Body of pancreas (tissue), 4 donors: ENCODE measurements at regions not wholly inside any gene's neighbourhood (a gene's known extent, or its start where the extent isn't known, plus 50 kb on each side); places are given as distances from the start of the nearest gene placed in this dataset.
A peak's percentile ranks its signal among the peaks of the same experiment; 100 is the strongest.

Experiments used
- ATAC-seq: fragments of 150-250 bp; one replicate; pipeline ENCODE4 v1.9.1; 2016
- DNase-seq, 4 donors: peaks; one replicate each; pipeline ENCODE4 v3.0.0-alpha.2; 2019
- H3K27ac ChIP-seq, 4 donors: fragments of 200-600 bp; sonication (generic); 1 replicate in 3 of 4; 2 replicates in 1 of 4; pipeline versions ENCODE4 v1.5.1 to v1.6.1; 2016 to 2019; ENCODE audit warnings: mild to moderate bottlenecking in 1 of 4, mixed read lengths in 1 of 4, moderate library complexity in 1 of 4
- H3K27me3 ChIP-seq, 2 donors: fragments of 200-600 bp; sonication (generic); one replicate each; pipeline ENCODE4 v1.6.0; 2016; ENCODE audit warnings: mild to moderate bottlenecking in 1 of 2
- H3K36me3 ChIP-seq, 2 donors: fragments of 200-600 bp; sonication (generic); replicated peaks in 1 of 2; 2 replicates each; pipeline ENCODE4 v1.5.1; 2016; ENCODE audit warnings: low read depth in 2 of 2; ENCODE audit not compliant: insufficient read depth in 1 of 2
- H3K4me1 ChIP-seq: fragments of 200-600 bp; sonication (generic); one replicate; pipeline ENCODE4 v1.6.0; 2016
- H3K4me3 ChIP-seq, 2 donors: fragments of 200-600 bp; sonication (generic); 1 replicate in 1 of 2; 2 replicates in 1 of 2; pipeline ENCODE4 v1.5.1; 2016 to 2019
- H3K9me3 ChIP-seq, 3 donors: fragments of 200-600 bp; sonication (generic); 1 replicate in 2 of 3; 2 replicates in 1 of 3; pipeline ENCODE4 v1.5.1; 2016
- POLR2A ChIP-seq, 3 donors: fragments of 450-650 bp; IDR thresholded peaks; one replicate each; pipeline ENCODE4 v1.6.1; 2016; ENCODE audit warnings: antibody characterized with exemption in 3 of 3, mild to moderate bottlenecking in 2 of 3
- WGBS, 2 donors: methylation state at CpG; one replicate each; pipeline ENCODE4 v1.1.5; 2017; 5-methylcytosine and 5-hydroxymethylcytosine counted together
- intact Hi-C: fragments of 100-400 bp; cut with DNase I; formaldehyde crosslinking; loops from one replicate; pipeline ENCODE4 v1.15.1; 2023
- TF ChIP-seq, protein P1 (sequence below), 7 experiments: fragments of 450-650 bp in 4 of 7; fragments of 200-600 bp in 3 of 7; sonication (generic) in 3 of 7; IDR thresholded peaks; one replicate each; pipeline ENCODE4 v1.5.1; 2016 to 2019; ENCODE audit warnings: antibody characterized with exemption in 7 of 7

DNA sequence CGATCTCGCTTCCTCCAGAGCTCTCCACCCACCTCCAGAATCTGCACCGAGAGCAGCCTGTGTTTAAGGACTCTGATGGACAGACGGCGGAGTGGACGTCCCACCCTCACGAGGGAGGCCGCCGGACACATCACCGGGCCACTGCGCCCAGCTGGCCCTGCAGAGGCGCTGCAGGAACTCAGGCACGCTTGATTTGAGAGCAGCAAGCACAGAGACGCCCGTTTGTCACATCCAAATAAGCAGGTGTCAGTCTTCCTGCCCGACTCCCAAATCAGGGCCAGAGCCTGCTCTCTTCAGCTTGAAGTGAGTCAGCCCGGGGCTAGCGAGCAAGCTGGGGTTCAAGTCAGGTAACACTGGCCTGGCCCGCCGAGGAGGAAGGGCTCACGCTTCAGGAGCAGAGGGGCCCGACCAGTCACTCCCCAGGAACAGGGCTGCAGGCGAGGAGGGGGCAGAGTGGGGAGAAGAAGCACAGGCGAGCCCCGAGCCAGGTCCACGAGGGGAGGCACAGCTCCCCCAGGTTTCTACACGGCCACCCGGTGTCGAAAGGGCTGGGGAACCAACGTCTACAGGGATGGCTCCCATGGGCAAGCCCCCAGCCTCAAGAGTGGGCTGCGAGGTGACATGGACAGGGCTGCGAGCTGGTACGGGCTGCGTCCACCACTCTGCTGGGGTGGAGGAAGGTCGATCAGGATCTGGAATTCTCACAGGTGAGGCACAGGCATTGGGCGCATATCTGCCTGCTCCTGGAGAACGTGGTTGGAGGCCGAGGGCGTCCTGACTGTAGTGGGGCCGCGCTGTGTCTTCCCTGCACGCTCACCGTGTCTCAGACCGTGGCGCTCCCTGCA is 52.5 kb upstream of the CTDP1 start:
- Histone ChIP-seq H3K36me3 (no peaks in the 10 kb centered on the region), H3K27me3 (no peaks in the 10 kb centered on the region), H3K9me3 (no peaks in the 10 kb centered on the region), H3K4me1 (no peaks in the 10 kb centered on the region), H3K27ac (no peak overlapping the region), H3K4me3 (no peak overlapping the region)
- WGBS, 2 donors: 61 to 66% methylated on average over 18 to 45 of the region's 45 CpGs
- DNase-seq: peak in 2 of 4 donors; percentile 4 to 7
- no peak for TF ChIP-seq POLR2A (IDR thresholded peaks at IDR 0.05)
- TF ChIP-seq, protein P1, sequence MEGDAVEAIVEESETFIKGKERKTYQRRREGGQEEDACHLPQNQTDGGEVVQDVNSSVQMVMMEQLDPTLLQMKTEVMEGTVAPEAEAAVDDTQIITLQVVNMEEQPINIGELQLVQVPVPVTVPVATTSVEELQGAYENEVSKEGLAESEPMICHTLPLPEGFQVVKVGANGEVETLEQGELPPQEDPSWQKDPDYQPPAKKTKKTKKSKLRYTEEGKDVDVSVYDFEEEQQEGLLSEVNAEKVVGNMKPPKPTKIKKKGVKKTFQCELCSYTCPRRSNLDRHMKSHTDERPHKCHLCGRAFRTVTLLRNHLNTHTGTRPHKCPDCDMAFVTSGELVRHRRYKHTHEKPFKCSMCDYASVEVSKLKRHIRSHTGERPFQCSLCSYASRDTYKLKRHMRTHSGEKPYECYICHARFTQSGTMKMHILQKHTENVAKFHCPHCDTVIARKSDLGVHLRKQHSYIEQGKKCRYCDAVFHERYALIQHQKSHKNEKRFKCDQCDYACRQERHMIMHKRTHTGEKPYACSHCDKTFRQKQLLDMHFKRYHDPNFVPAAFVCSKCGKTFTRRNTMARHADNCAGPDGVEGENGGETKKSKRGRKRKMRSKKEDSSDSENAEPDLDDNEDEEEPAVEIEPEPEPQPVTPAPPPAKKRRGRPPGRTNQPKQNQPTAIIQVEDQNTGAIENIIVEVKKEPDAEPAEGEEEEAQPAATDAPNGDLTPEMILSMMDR (IDR thresholded peaks at IDR 0.05): no peak
- ATAC-seq: peak; percentile 18
- intact Hi-C loops: no loop called here

DNA sequence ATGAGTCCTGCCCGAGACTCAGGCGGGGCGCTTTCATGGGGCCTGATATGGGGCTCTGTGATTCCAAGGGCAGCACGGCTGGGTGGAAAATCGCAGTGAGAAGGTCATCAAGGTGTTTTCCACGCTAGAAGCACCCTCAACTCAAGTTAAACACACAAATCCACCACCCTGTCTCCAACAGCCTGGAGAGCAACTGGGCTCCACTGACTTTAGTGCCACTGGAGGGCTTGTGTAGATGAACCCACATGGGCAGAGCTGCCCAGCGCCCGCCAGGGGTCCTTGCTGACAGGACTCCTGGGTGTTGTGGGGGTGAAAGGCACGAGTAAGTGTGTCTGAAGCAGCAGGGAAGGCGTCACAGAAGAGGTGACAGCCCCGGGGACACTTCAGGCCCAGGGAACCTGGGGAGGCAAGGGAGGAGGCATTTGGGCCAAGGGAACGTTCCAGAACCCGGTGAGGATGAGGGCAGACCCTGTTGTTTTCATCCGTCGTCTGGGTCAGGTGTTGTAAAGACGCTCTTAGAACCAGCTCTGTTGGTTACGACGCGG is 51.8 kb upstream of the CTDP1 start:
- no peaks in the 10 kb centered on the region for H3K4me1 ChIP-seq
- no peak for DNase-seq

GRCh38 chr18:79628416-79629248 is 51.0 kb upstream of the CTDP1 start:
- H3K9me3 ChIP-seq: no peaks in the 10 kb centered on the region
- TF ChIP-seq, protein P1 (IDR thresholded peaks at IDR 0.05): no peak
- no peak for TF ChIP-seq POLR2A (IDR thresholded peaks at IDR 0.05)
- no peaks in the 10 kb centered on the region for H3K27me3 ChIP-seq
- H3K36me3 ChIP-seq: no peaks in the 10 kb centered on the region
- DNase-seq (no peak), ATAC-seq (no peak)
- intact Hi-C loops: no loop called here
- no peaks in the 10 kb centered on the region for H3K4me1 ChIP-seq
- no peak overlapping the region for H3K4me3 ChIP-seq
- WGBS, 2 donors: 62% methylated on average over 29 to 30 of the region's 31 CpGs
- H3K27ac ChIP-seq: no peak overlapping the region

More for the DNA sequence above, 51.8 kb upstream of the CTDP1 start:
- no peak for ATAC-seq
- intact Hi-C loops: no loop called here
- no peaks in the 10 kb centered on the region for H3K27me3 ChIP-seq
- H3K36me3 ChIP-seq: no peaks in the 10 kb centered on the region
- TF ChIP-seq POLR2A (IDR thresholded peaks at IDR 0.05): no peak
- TF ChIP-seq, protein P1 (IDR thresholded peaks at IDR 0.05): no peak
- WGBS, 2 donors: 72 to 76% methylated on average over 17 to 19 of the region's 19 CpGs
- no peaks in the 10 kb centered on the region for H3K9me3 ChIP-seq
- no peak overlapping the region for H3K27ac ChIP-seq
- no peak overlapping the region for H3K4me3 ChIP-seq

GRCh38 chr18:79629249-79629558 is 50.4 kb upstream of the CTDP1 start:
- no peaks in the 10 kb centered on the region for H3K27me3 ChIP-seq
- intact Hi-C loops: no loop called here
- H3K9me3 ChIP-seq: no peaks in the 10 kb centered on the region
- DNase-seq (no peak), ATAC-seq (no peak)
- H3K4me3 ChIP-seq: no peak overlapping the region
- WGBS, 2 donors: 41 to 72% methylated on average over 8 to 10 of the region's 10 CpGs
- no peak overlapping the region for H3K27ac ChIP-seq
- no peaks in the 10 kb centered on the region for H3K4me1 ChIP-seq
- H3K36me3 ChIP-seq: no peaks in the 10 kb centered on the region
- TF ChIP-seq POLR2A (IDR thresholded peaks at IDR 0.05): no peak
- TF ChIP-seq, protein P1 (IDR thresholded peaks at IDR 0.05): no peak
